ENCODE measurements at regions not wholly inside any gene's neighbourhood (a gene's known extent, or its start where the extent isn't known, plus 50 kb on each side); places are given as distances from the start of the nearest gene placed in this dataset.

GRCh38 chr10:100672199-100672598, 73.2 kb upstream of the PAX2 start:
- Histone ChIP-seq H3K9me3 (no peaks in the 10 kb centered on the region), H3K27ac (no peak overlapping the region), H3K4me1 (peaks cover 0 to 5% of the 10 kb centered on the region in 2 donors), H3K4me3 (no peak overlapping the region), H3K36me3 (no peaks in the 10 kb centered on the region), H3K27me3 (peaks cover 0 to 43% of the 10 kb centered on the region in 2 donors)
- TF ChIP-seq, protein P1, sequence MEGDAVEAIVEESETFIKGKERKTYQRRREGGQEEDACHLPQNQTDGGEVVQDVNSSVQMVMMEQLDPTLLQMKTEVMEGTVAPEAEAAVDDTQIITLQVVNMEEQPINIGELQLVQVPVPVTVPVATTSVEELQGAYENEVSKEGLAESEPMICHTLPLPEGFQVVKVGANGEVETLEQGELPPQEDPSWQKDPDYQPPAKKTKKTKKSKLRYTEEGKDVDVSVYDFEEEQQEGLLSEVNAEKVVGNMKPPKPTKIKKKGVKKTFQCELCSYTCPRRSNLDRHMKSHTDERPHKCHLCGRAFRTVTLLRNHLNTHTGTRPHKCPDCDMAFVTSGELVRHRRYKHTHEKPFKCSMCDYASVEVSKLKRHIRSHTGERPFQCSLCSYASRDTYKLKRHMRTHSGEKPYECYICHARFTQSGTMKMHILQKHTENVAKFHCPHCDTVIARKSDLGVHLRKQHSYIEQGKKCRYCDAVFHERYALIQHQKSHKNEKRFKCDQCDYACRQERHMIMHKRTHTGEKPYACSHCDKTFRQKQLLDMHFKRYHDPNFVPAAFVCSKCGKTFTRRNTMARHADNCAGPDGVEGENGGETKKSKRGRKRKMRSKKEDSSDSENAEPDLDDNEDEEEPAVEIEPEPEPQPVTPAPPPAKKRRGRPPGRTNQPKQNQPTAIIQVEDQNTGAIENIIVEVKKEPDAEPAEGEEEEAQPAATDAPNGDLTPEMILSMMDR (IDR thresholded peaks at IDR 0.05) = no peak
- no peak for TF ChIP-seq POLR2A (IDR thresholded peaks at IDR 0.05)
- intact Hi-C loops (cut with DNase I; ENCODE audit: low total_unique reads) = no loop called here
- no peak for DNase-seq

DNA sequence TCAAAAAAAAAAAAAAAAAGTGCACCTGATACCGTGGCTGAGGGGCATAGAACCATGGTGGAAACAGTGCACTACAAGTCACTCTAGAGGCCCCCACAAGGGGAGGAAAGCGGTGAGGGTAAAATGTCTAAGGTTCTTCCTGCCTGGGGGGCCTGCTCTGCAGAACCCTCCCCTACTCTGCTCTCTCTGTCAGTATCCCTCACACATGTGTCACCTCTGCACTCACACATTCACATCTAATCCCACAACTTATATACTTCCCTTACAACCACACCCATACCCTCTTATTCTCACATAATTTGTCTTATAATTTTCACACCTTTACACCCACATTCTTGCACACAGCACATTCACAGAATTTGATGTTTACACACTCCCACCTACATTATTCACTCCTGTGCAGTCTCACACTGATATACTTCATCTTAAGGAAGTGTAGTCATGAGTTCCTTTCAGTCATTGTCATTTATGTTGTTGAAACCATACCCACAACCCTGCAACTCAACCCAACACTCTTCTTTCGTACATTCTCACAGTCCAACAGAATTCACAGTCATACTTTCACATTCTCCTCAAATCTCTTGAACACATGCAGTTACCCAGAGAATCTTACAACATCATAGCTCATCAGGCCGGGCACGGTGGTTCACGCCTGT, 68.0 kb upstream of the PAX2 start:
- TF ChIP-seq, protein P1 (IDR thresholded peaks at IDR 0.05) = no peak
- Histone ChIP-seq H3K27me3 (peaks cover 0 to 28% of the 10 kb centered on the region in 2 donors), H3K9me3 (no peaks in the 10 kb centered on the region), H3K27ac (no peak overlapping the region), H3K36me3 (no peaks in the 10 kb centered on the region), H3K4me3 (no peak overlapping the region), H3K4me1 (no peaks in the 10 kb centered on the region)
- DNase-seq = no peak
- intact Hi-C loops (cut with DNase I; ENCODE audit: low total_unique reads) = no loop called here

- no peak for DNase-seq
- no peaks in the 10 kb centered on the region for H3K9me3 ChIP-seq
- H3K27ac ChIP-seq = no peak overlapping the region
- H3K4me1 ChIP-seq = no peaks in the 10 kb centered on the region
- no peak overlapping the region for H3K4me3 ChIP-seq
- TF ChIP-seq, protein P1 (IDR thresholded peaks at IDR 0.05) = no peak
- no peak for TF ChIP-seq POLR2A (IDR thresholded peaks at IDR 0.05)
- H3K36me3 ChIP-seq = no peaks in the 10 kb centered on the region
- H3K27me3 ChIP-seq = peaks cover 0 to 29% of the 10 kb centered on the region in 2 donors
- intact Hi-C loops (cut with DNase I; ENCODE audit: low total_unique reads) = no loop called here
Observed at GRCh38 chr10:100679327-100679726, 66.1 kb upstream of the PAX2 start.

GRCh38 chr10:100683004-100683403, 62.4 kb upstream of the PAX2 start:
- Histone ChIP-seq H3K27ac (no peak overlapping the region), H3K27me3 (peaks cover 0 to 52% of the 10 kb centered on the region in 2 donors), H3K36me3 (no peaks in the 10 kb centered on the region), H3K4me1 (no peaks in the 10 kb centered on the region), H3K4me3 (no peak overlapping the region), H3K9me3 (no peaks in the 10 kb centered on the region)
- intact Hi-C loops (cut with DNase I; ENCODE audit: low total_unique reads) = no loop called here
- TF ChIP-seq, protein P1 (IDR thresholded peaks at IDR 0.05) = no peak
- no peak for TF ChIP-seq POLR2A (IDR thresholded peaks at IDR 0.05)
- no peak for DNase-seq

DNA sequence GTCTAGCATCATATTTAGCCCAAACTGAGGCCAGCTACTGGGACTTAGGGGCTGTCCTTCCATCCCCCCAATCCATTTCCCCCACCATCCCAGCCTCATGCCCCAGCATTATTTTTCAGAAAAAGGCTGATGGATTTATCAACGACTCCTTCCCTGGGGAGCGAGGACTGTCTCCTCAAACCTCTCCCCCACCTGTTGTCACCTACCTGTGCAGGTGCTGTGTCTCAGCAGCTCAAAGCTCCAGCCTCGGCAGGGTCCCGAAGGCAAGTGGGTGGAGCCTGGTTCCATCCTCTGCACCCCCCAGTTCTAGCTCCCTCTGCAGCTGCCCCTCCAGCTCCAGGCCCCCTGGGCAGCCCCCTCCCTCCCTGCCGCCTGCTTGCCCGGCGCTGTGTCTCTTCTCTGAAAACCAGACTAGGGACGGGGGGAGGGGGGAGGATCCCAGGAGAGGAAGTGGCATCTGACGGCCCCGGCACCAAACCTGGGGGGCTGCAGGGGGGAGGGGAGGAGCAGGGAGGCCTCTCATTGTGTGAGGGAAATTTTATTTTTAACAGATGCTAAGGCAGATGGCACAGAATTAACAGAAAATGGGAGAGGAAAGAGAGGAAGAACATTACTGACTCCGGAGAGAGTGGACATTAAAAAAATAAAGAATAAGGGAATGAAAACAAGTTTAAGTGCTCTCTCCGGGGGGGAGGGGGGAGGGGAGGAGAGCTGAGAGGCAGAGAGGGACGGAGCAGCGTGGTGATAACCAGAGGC, 61.7 kb upstream of the PAX2 start:
- no peak overlapping the region for H3K4me3 ChIP-seq
- no peaks in the 10 kb centered on the region for H3K4me1 ChIP-seq
- intact Hi-C loops (cut with DNase I; ENCODE audit: low total_unique reads) = no loop called here
- no peaks in the 10 kb centered on the region for H3K36me3 ChIP-seq
- no peak for TF ChIP-seq POLR2A (IDR thresholded peaks at IDR 0.05)
- TF ChIP-seq, protein P1 (IDR thresholded peaks at IDR 0.05) = no peak
- H3K27ac ChIP-seq = no peak overlapping the region
- no peaks in the 10 kb centered on the region for H3K9me3 ChIP-seq
- no peak for DNase-seq
- peaks cover 0 to 58% of the 10 kb centered on the region in 2 donors for H3K27me3 ChIP-seq

Measured in uterus (tissue), 3 donors.